ENCODE measurements at regions not wholly inside any gene's neighbourhood (a gene's known extent, or its start where the extent isn't known, plus 50 kb on each side); places are given as distances from the start of the nearest gene placed in this dataset.

DNA sequence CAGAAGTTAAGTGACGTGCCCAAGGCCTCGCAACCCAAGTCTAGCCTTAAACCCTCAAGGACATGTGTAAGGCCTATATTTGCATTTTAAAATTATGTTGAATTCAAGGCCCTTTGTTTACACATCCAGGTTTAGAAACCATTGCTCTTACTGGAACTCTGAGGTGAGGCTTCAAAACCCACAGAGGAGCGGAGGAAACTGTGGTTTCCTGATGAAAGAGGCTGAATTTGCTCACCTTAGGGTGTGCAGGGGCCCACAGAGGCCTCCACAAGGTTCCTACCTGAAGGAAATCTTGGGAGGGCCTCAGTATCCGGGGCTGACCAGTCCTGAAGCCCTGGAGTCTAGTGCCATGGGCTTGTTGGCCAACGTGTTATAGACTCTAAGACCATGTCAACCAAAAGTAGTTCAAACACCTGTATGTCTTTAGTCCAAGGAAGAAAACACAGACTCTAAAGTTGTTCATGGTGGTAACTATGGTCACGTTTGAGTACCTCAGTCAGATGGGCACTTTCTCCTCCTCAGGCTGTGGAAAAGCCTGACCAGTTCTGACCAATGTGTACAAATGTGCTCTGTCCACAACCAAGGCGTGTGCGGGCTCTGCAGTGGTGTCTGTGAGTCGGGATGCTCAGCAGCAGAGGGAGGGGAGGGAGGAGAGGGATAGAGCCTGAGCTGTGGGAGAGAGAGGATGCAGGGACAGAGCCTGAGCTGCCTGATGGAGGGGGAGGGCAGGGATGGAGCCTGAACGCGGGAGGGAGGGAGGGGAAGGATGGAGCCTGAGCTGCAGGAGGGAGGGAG, 124.6 kb upstream of the ERCC6L2 start:
- TF ChIP-seq, protein P1, sequence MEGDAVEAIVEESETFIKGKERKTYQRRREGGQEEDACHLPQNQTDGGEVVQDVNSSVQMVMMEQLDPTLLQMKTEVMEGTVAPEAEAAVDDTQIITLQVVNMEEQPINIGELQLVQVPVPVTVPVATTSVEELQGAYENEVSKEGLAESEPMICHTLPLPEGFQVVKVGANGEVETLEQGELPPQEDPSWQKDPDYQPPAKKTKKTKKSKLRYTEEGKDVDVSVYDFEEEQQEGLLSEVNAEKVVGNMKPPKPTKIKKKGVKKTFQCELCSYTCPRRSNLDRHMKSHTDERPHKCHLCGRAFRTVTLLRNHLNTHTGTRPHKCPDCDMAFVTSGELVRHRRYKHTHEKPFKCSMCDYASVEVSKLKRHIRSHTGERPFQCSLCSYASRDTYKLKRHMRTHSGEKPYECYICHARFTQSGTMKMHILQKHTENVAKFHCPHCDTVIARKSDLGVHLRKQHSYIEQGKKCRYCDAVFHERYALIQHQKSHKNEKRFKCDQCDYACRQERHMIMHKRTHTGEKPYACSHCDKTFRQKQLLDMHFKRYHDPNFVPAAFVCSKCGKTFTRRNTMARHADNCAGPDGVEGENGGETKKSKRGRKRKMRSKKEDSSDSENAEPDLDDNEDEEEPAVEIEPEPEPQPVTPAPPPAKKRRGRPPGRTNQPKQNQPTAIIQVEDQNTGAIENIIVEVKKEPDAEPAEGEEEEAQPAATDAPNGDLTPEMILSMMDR (IDR thresholded peaks at IDR 0.05; ENCODE audit: low read depth, low read length) = no peak
- H3K4me3 ChIP-seq (replicated peaks in 1 of 2; ENCODE audit: low read depth in 2 of 2, low read length in 2 of 2) = no peak overlapping the region
- no peak for DNase-seq (ENCODE audit: low read depth in 2 of 2)

DNA sequence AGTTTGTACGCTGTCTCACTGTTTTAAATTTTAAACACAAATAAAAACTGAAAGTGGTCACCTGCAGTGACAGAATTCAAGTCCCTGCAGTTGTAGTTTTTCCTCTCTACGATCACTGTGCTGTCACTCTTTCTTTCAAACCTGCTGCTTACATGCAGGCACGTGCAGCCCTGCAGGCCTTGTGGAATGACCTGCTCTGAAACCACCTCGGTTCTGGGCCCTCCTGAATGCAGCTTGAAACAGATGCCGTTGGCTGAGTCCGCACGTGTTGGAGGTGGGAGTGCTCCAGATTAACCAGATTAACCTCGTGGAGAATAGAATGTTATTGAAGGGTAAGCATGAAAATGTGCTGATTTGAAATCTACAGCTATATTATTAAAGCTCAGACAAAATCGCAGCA, 126.0 kb upstream of the ERCC6L2 start:
- DNase-seq (ENCODE audit: low read depth in 2 of 2) = no peak
- H3K4me3 ChIP-seq (replicated peaks in 1 of 2; ENCODE audit: low read depth in 2 of 2, low read length in 2 of 2) = no peak overlapping the region

DNA sequence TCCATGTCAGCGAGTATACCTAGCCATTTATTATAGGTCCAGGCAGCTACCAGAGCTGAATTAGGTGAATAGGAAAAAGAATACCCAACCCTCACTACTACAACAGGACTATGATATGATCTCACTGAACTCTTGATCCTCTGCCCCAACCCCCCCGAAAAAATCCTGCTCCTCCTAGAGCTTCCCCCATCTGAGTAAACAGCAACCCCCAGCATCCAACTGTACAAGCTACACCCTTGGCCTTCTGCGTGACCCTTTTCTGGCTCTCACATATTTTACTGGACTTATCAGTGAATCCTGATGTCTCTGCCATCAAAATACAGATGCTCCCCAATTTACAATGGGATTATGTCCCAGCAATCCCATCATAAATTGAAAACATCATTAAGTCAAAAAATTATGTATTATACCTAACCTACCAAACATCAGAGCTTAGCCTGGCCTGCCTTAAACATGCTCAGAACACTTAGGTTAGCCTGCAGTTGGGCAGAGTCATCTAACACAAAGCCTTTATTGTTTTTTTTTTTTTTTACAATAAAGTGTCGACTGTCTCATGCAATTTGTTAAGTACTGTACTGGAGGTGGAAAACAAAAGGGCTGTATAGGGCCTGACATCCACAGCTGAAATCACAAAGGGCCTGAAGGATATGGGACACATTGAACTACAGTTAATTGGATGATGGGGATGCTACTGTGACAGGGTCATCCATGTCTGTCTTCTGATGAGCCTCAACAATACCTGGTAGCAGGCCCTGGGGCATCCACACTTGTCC, 128.9 kb upstream of the ERCC6L2 start:
- H3K4me3 ChIP-seq (replicated peaks in 1 of 2; ENCODE audit: low read depth in 2 of 2, low read length in 2 of 2) = no peak overlapping the region
- no peak for DNase-seq (ENCODE audit: low read depth in 2 of 2)
- TF ChIP-seq, protein P1 (IDR thresholded peaks at IDR 0.05; ENCODE audit: low read depth, low read length) = no peak

More for the DNA sequence above, 126.0 kb upstream of the ERCC6L2 start:
- TF ChIP-seq, protein P1 (IDR thresholded peaks at IDR 0.05; ENCODE audit: low read depth, low read length) = no peak

DNA sequence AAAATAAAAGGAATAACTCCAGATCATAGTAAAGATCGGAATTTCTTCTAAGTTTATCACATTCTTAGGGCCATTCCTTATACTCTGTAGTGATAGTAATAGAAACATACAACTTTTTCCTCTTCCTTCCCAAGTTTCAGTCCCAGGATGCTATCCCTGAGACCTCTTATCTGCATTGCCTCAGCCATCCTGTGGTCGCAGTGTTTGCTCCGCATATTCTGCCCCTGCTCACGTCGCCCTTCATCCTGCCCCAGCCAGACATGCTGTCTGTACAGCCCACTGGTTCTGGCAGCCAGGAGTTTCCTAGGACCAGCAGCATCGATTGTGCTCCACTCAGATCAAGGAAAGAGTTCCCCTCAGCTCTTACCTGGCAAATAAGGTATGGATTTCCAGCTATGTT, 132.7 kb upstream of the ERCC6L2 start:
- TF ChIP-seq, protein P1 (IDR thresholded peaks at IDR 0.05; ENCODE audit: low read depth, low read length) = no peak
- no peak for DNase-seq (ENCODE audit: low read depth in 2 of 2)
- H3K4me3 ChIP-seq (replicated peaks in 1 of 2; ENCODE audit: low read depth in 2 of 2, low read length in 2 of 2) = no peak overlapping the region

DNA sequence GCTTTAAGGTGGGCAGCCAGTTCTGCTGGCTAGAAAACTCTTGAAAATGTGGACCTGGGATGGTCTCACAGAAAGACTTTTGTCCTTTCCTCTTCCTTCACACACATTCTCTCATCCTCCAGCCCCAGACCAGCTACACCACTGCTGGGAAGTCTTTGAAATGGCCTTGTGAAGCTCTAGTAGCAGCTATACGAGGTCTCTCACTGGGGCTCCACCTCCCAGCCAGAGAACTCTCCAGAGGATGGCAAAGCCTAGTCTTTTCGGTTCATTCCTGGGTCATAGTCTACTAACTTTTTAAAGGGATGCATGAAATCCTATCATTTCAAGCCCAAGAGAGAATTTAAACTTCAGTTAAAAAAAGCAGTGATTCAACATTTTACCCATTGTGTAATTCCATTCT, 133.9 kb upstream of the ERCC6L2 start:
- no peak overlapping the region for H3K4me3 ChIP-seq (replicated peaks in 1 of 2; ENCODE audit: low read depth in 2 of 2, low read length in 2 of 2)
- TF ChIP-seq, protein P1 (IDR thresholded peaks at IDR 0.05; ENCODE audit: low read depth, low read length) = no peak
- peak in 1 of 2 donors; percentile 39 for DNase-seq (ENCODE audit: low read depth in 2 of 2)

DNA sequence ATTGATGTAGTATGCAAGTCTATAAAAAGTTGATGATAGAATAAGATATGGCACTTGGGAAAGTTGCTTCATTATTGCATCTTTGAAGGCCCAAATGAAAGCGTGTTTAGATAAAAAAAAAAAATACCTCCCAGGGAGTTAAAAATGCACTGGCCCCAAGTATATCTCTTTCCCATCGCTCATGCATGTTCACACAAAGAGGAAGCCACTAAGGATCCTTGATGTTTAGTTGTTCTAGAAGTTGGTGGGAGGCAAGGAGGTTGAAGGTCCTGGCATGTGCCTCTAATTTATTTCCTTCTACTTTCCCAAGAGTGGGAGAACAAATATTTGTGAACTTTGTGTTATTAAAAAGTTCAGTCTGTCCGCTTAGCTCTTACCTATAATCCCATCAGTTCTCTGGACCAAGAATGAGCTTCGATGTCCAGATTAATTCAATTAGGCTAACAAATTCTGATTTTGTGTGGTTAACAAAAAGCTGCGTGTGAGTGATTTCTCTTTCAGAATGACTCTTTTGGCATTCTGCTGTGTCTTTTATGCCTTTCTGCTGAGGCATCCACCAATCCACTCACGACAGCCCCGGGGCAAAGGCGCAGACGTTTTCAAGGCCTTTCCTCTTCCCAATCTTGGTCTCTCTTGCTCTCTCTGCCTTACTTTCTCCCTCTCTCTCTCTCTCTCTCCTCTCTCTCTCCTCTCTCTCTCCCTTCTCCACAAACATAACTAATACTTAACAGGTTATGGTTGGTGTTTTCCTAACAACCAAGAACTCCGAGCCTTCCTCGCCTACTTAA, 135.1 kb upstream of the ERCC6L2 start:
- no peak overlapping the region for H3K4me3 ChIP-seq (replicated peaks in 1 of 2; ENCODE audit: low read depth in 2 of 2, low read length in 2 of 2)
- TF ChIP-seq, protein P1 (IDR thresholded peaks at IDR 0.05; ENCODE audit: low read depth, low read length) = no peak
- DNase-seq (ENCODE audit: low read depth in 2 of 2) = no peak

Data from cardiac fibroblast (primary cell).